NCI-H2196 treated with DMSO at 0.1 percent for 48 hours (cell line): ENCODE measurements at regions not wholly inside any gene's neighbourhood (a gene's known extent, or its start where the extent isn't known, plus 50 kb on each side); places are given as distances from the start of the nearest gene placed in this dataset.

Source experiments
- DNase-seq: peaks from one replicate; lab custom pipeline; 2025; ENCODE audit not compliant: unreplicated experiment; lab: John Stamatoyannopoulos, UW

DNA sequence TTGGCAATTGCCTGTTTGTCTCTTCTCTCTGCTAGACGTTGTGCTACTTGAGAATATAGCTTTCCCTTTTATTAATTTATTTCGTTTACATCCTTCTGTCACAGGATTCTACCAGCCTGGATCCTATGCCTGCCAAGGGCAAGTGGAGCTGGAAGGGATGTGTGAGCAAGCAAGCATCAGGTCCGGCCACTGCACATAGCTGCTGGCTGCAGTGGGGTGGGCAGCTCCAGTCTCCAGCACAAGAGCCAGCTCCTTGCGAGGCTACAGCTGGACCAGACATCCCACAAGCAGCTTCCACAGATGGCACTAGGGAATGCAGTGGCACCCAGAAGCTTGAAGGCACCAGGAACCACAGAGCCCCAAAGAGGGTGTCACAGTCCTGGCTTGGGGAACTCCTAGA, 225.0 kb downstream of the KCNC2 start:
- DNase-seq: no peak

DNA sequence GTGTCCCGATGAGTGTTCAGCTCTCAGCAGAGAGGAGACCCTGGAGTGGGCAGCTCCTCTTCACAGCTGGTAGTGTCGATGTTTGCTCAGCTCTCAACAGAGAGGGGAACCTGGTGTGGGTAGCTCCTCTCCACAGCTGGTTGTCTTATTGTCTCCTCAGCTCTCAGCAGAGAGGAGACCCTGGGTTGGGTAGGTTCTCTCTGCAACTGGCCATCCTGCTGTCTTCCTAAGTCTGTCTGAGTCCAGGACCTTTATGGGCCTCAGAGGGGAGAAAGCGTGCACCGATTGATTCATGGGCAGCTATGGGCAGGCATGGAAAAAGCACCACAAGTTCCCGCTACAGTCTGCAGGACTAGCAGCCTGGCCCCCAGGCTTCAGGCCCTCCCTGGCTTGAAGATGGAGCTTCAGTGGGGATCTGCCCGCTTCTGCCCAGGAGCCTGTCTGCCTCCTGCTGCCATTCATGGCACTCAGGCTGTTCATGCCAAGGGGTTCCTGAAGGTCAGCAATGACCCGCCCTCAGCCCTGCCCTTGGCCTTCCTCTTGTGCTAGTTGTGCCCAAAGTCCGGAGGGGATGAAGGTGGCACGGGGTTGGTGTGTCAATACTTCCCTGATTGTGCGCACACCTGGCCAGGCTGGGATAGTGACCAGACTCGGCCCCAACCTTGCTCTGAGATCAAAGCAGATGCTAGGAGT, 224.2 kb downstream of the KCNC2 start:
- no peak for DNase-seq

DNA sequence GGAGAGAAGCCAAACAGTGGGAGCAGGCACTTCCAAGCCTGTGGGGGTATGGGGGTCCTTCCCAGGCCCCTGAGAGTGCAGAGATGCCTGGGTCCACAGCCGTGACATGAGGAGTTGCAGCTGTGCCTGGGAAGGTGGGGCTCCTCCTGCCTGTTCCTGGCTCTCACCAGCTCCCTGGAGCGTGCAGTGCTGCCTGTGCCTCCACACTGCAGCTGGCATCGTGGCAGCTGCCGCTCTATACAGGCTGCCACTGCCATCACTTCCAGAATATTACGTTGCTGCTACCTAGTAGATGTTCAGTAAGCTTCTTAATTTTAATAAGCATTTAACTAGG, 223.7 kb downstream of the KCNC2 start:
- DNase-seq: no peak

DNA sequence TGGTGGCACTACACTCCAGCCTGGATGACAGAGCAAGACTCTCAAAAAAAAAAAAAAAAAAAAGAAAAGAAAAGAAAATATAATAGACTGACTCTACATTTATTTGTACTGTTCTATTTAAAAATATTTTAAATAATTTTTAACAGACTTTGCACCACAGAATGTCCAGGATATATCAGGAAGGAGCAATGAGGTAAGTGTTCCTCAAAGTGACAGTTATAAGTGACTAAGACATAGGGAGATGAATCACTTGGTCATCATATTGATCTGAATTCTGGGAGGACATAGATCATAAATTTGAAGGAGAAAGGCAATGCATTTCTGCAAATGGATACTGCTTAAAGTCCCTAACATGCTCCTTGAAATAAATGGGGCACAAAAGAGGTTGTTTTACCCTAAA, 221.5 kb downstream of the KCNC2 start:
- DNase-seq: no peak
